ENCODE measurements at regions not wholly inside any gene's neighbourhood (a gene's known extent, or its start where the extent isn't known, plus 50 kb on each side); places are given as distances from the start of the nearest gene placed in this dataset.

DNA sequence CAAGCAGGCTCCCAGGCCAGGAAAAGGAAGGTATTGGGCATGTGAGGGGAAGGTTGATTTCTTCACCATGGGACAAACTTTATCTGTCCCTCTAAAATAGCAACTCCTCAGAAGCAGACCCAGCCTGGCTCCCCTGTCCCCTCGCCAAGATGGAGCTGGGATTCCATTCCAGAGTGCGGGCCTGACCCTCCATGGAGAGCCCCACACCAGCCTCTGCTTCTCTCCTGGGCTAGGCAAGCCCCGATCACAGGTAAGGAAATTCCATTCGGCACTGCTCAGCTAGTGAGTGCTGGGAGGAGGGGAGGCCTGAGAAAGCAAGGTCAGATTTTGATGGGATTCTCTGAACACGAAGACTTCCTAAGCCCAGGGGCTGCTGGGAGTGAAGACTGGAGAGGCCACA lies 98.4 kb downstream of the EFNB1 start:
- Histone ChIP-seq H3K9ac (ENCODE audit: low read length) (no peak overlapping the region), H3K79me1 (ENCODE audit: low read length) (no peaks in the 10 kb centered on the region), H3K4ac (ENCODE audit: low read depth, low read length) (no peak overlapping the region), H3K9me3 (ENCODE audit: insufficient read depth, low read depth, low read length) (no peaks in the 10 kb centered on the region), H3K79me2 (ENCODE audit: control insufficient read depth, insufficient read depth, low read length, poor library complexity) (no peaks in the 10 kb centered on the region), H3K4me1 (ENCODE audit: control insufficient read depth in 1 of 2, insufficient read depth in 2 of 2, low read length in 2 of 2) (peaks cover 0 to 2% of the 10 kb centered on the region in 2 experiments), H4K12ac (ENCODE audit: low read depth, low read length) (no peak overlapping the region), H3K36me3 (ENCODE audit: control insufficient read depth in 1 of 2, insufficient read depth in 2 of 2, low read length in 2 of 2) (no peaks in the 10 kb centered on the region), H3K27ac (ENCODE audit: low read depth, low read length) (no peak overlapping the region), H3K4me3 (ENCODE audit: low read depth, low read length) (no peak overlapping the region), H3K27me3 (ENCODE audit: insufficient read depth, low read length) (no peaks in the 10 kb centered on the region), H4K91ac (ENCODE audit: low read depth, low read length) (no peak overlapping the region), H2BK5ac (ENCODE audit: low read depth, low read length, poor library complexity) (no peak overlapping the region), H2BK120ac (ENCODE audit: insufficient read depth, low read length, poor library complexity) (no peak overlapping the region), H3K4me2 (ENCODE audit: low read length) (no peak overlapping the region), H3K14ac (ENCODE audit: low read length) (no peak overlapping the region), H2BK12ac (ENCODE audit: low read length) (no peak overlapping the region), H3K18ac (ENCODE audit: low read length) (no peak overlapping the region), H3K23ac (ENCODE audit: low read length) (no peak overlapping the region), H2AFZ (ENCODE audit: insufficient read depth, low read length, poor library complexity) (no peak overlapping the region), H4K8ac (ENCODE audit: low read depth, low read length) (no peak overlapping the region), H2AK5ac (ENCODE audit: low read length) (no peak overlapping the region)
- WGBS (ENCODE audit: extremely low coverage, insufficient coverage, insufficient read length), result no CpG with 5 or more reads among the region's 5 CpGs
- no peak for DNase-seq

DNA sequence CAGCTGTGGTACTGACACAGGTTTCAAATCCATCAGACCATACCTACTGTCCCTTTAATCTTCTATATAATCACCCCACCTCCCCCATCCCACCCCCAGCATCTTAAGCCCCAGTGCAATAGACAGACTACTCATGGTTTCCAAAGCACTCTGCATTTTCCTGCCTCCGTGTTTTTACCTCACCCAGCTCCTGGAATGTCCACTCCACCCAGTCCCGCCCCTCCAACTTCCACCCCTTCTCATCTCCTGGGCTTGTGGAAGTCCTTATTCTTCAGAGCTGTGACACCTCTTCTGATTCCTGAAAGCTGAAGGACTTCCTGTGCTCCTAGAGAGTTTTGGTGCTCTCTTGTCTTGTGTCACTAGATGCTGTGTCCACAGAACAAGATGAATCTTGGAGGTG lies 94.3 kb downstream of the EFNB1 start:
- no peaks in the 10 kb centered on the region for H3K79me1 ChIP-seq (ENCODE audit: low read length)
- H3K14ac ChIP-seq (ENCODE audit: low read length), result no peak overlapping the region
- no peak overlapping the region for H3K18ac ChIP-seq (ENCODE audit: low read length)
- H3K4me1 ChIP-seq (ENCODE audit: control insufficient read depth in 1 of 2, insufficient read depth in 2 of 2, low read length in 2 of 2), result no peaks in the 10 kb centered on the region
- no peak overlapping the region for H4K91ac ChIP-seq (ENCODE audit: low read depth, low read length)
- H4K12ac ChIP-seq (ENCODE audit: low read depth, low read length), result no peak overlapping the region
- no peak overlapping the region for H2BK12ac ChIP-seq (ENCODE audit: low read length)
- H2BK120ac ChIP-seq (ENCODE audit: insufficient read depth, low read length, poor library complexity), result no peak overlapping the region
- H4K8ac ChIP-seq (ENCODE audit: low read depth, low read length), result no peak overlapping the region
- no peaks in the 10 kb centered on the region for H3K27me3 ChIP-seq (ENCODE audit: insufficient read depth, low read length)
- H3K4ac ChIP-seq (ENCODE audit: low read depth, low read length), result no peak overlapping the region
- H3K9me3 ChIP-seq (ENCODE audit: insufficient read depth, low read depth, low read length), result no peaks in the 10 kb centered on the region
- no peak overlapping the region for H3K4me2 ChIP-seq (ENCODE audit: low read length)
- no peak overlapping the region for H3K4me3 ChIP-seq (ENCODE audit: low read depth, low read length)
- H3K79me2 ChIP-seq (ENCODE audit: control insufficient read depth, insufficient read depth, low read length, poor library complexity), result no peaks in the 10 kb centered on the region
- H3K27ac ChIP-seq (ENCODE audit: low read depth, low read length), result no peak overlapping the region
- no peak overlapping the region for H2AFZ ChIP-seq (ENCODE audit: insufficient read depth, low read length, poor library complexity)
- no peak overlapping the region for H2BK5ac ChIP-seq (ENCODE audit: low read depth, low read length, poor library complexity)
- no peak for DNase-seq
- H3K23ac ChIP-seq (ENCODE audit: low read length), result no peak overlapping the region
- no peak overlapping the region for H3K9ac ChIP-seq (ENCODE audit: low read length)
- no CpG with 5 or more reads among the region's 2 CpGs for WGBS (ENCODE audit: extremely low coverage, insufficient coverage, insufficient read length)
- H3K36me3 ChIP-seq (ENCODE audit: control insufficient read depth in 1 of 2, insufficient read depth in 2 of 2, low read length in 2 of 2), result no peaks in the 10 kb centered on the region
- no peak overlapping the region for H2AK5ac ChIP-seq (ENCODE audit: low read length)

DNA sequence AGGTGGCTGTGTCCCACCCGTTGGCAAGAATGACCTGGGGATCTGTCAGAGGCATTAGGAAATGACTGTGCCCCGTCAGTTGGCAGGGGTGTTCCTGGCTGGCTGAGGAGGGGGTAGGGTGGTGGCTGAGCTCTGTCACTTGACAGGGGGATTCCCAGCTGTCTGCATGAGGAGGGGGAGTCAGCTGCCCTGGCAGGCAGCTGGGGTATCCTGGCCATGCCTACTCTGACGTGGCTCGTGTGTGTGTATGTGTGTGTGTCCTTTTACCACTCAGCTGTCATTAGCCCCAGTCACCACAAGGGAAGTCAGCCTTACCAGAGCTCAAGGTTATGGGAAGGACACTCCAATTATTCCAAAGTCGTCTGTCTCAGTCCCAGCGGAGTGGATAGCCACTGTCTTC lies 93.2 kb downstream of the EFNB1 start:
- Histone ChIP-seq H4K8ac (ENCODE audit: low read depth, low read length) (no peak overlapping the region), H3K27ac (ENCODE audit: low read depth, low read length) (no peak overlapping the region), H3K4ac (ENCODE audit: low read depth, low read length) (no peak overlapping the region), H3K9me3 (ENCODE audit: insufficient read depth, low read depth, low read length) (no peaks in the 10 kb centered on the region), H3K18ac (ENCODE audit: low read length) (no peak overlapping the region), H3K79me2 (ENCODE audit: control insufficient read depth, insufficient read depth, low read length, poor library complexity) (no peaks in the 10 kb centered on the region), H2BK120ac (ENCODE audit: insufficient read depth, low read length, poor library complexity) (no peak overlapping the region), H2AK5ac (ENCODE audit: low read length) (no peak overlapping the region), H3K4me3 (ENCODE audit: low read depth, low read length) (no peak overlapping the region), H3K4me2 (ENCODE audit: low read length) (no peak overlapping the region), H2BK12ac (ENCODE audit: low read length) (no peak overlapping the region), H3K14ac (ENCODE audit: low read length) (no peak overlapping the region), H4K12ac (ENCODE audit: low read depth, low read length) (no peak overlapping the region), H3K4me1 (ENCODE audit: control insufficient read depth in 1 of 2, insufficient read depth in 2 of 2, low read length in 2 of 2) (no peaks in the 10 kb centered on the region), H3K23ac (ENCODE audit: low read length) (no peak overlapping the region), H3K79me1 (ENCODE audit: low read length) (no peaks in the 10 kb centered on the region), H3K9ac (ENCODE audit: low read length) (no peak overlapping the region), H2AFZ (ENCODE audit: insufficient read depth, low read length, poor library complexity) (no peak overlapping the region), H3K27me3 (ENCODE audit: insufficient read depth, low read length) (no peaks in the 10 kb centered on the region), H4K91ac (ENCODE audit: low read depth, low read length) (no peak overlapping the region), H2BK5ac (ENCODE audit: low read depth, low read length, poor library complexity) (no peak overlapping the region), H3K36me3 (ENCODE audit: control insufficient read depth in 1 of 2, insufficient read depth in 2 of 2, low read length in 2 of 2) (no peaks in the 10 kb centered on the region)
- WGBS (ENCODE audit: extremely low coverage, insufficient coverage, insufficient read length), result no CpG with 5 or more reads among the region's 6 CpGs
- DNase-seq, result no peak

DNA sequence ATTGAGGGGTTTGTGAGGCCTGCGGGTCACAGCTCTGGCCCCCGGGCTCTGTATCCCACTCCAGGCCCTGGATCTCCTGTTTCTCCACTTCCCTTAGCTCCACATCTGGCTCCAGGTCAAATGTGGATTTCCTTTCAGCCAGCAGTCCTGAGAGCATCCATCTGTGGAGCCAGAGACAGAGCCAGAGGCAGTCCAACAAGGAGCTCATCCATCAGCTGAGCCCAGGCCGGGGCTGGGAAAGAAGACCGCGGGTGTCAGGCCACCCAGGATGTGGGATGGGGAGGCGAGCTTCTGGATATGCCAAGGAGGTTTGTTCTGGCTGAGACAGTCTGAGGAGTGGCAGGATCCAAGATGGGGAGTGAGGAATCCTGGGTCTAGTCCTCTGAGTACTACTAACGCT lies 91.7 kb downstream of the EFNB1 start:
- Histone ChIP-seq H2AK5ac (ENCODE audit: low read length) (no peak overlapping the region), H3K14ac (ENCODE audit: low read length) (no peak overlapping the region), H3K79me1 (ENCODE audit: low read length) (no peaks in the 10 kb centered on the region), H3K9ac (ENCODE audit: low read length) (no peak overlapping the region), H3K18ac (ENCODE audit: low read length) (no peak overlapping the region), H2BK12ac (ENCODE audit: low read length) (no peak overlapping the region), H3K4ac (ENCODE audit: low read depth, low read length) (no peak overlapping the region), H3K79me2 (ENCODE audit: control insufficient read depth, insufficient read depth, low read length, poor library complexity) (no peaks in the 10 kb centered on the region), H3K4me3 (ENCODE audit: low read depth, low read length) (no peak overlapping the region), H4K8ac (ENCODE audit: low read depth, low read length) (no peak overlapping the region), H3K9me3 (ENCODE audit: insufficient read depth, low read depth, low read length) (no peaks in the 10 kb centered on the region), H3K4me1 (ENCODE audit: control insufficient read depth in 1 of 2, insufficient read depth in 2 of 2, low read length in 2 of 2) (no peaks in the 10 kb centered on the region), H4K12ac (ENCODE audit: low read depth, low read length) (no peak overlapping the region), H4K91ac (ENCODE audit: low read depth, low read length) (no peak overlapping the region), H2BK120ac (ENCODE audit: insufficient read depth, low read length, poor library complexity) (no peak overlapping the region), H2BK5ac (ENCODE audit: low read depth, low read length, poor library complexity) (no peak overlapping the region), H3K27me3 (ENCODE audit: insufficient read depth, low read length) (no peaks in the 10 kb centered on the region), H3K27ac (ENCODE audit: low read depth, low read length) (no peak overlapping the region), H3K23ac (ENCODE audit: low read length) (no peak overlapping the region), H3K36me3 (ENCODE audit: control insufficient read depth in 1 of 2, insufficient read depth in 2 of 2, low read length in 2 of 2) (no peaks in the 10 kb centered on the region), H2AFZ (ENCODE audit: insufficient read depth, low read length, poor library complexity) (no peak overlapping the region), H3K4me2 (ENCODE audit: low read length) (no peak overlapping the region)
- no peak for DNase-seq
- no CpG with 5 or more reads among the region's 7 CpGs for WGBS (ENCODE audit: extremely low coverage, insufficient coverage, insufficient read length)

DNA sequence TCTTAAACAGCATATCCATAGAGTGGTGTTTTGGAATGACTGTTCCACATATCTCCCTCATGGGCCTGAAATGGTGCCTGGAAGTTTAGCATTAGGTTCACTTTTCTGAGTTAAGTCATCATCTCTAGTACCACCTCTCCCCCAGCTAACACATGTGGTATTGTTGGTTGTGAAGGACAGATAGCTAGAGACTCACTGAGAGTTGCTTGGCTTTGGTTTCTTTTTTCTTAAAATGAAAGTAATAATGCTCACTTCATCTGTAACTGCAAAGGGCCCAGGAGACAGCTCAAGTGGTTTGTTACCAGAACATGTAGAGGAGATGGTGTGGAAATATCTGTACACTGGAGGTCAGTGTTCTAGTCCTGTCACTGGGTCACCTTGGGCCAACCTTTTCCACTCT lies 90.9 kb downstream of the EFNB1 start:
- no peaks in the 10 kb centered on the region for H3K79me2 ChIP-seq (ENCODE audit: control insufficient read depth, insufficient read depth, low read length, poor library complexity)

More for the DNA sequence above, 90.9 kb downstream of the EFNB1 start:
- Histone ChIP-seq H3K4me1 (ENCODE audit: control insufficient read depth in 1 of 2, insufficient read depth in 2 of 2, low read length in 2 of 2) (no peaks in the 10 kb centered on the region), H2BK5ac (ENCODE audit: low read depth, low read length, poor library complexity) (no peak overlapping the region), H3K18ac (ENCODE audit: low read length) (no peak overlapping the region), H3K9me3 (ENCODE audit: insufficient read depth, low read depth, low read length) (no peaks in the 10 kb centered on the region), H2AFZ (ENCODE audit: insufficient read depth, low read length, poor library complexity) (no peak overlapping the region), H2BK120ac (ENCODE audit: insufficient read depth, low read length, poor library complexity) (no peak overlapping the region), H2AK5ac (ENCODE audit: low read length) (no peak overlapping the region), H3K36me3 (ENCODE audit: control insufficient read depth in 1 of 2, insufficient read depth in 2 of 2, low read length in 2 of 2) (no peaks in the 10 kb centered on the region), H4K12ac (ENCODE audit: low read depth, low read length) (no peak overlapping the region), H2BK12ac (ENCODE audit: low read length) (no peak overlapping the region), H4K91ac (ENCODE audit: low read depth, low read length) (no peak overlapping the region), H3K79me1 (ENCODE audit: low read length) (no peaks in the 10 kb centered on the region), H3K27me3 (ENCODE audit: insufficient read depth, low read length) (no peaks in the 10 kb centered on the region), H3K4me3 (ENCODE audit: low read depth, low read length) (no peak overlapping the region), H4K8ac (ENCODE audit: low read depth, low read length) (no peak overlapping the region), H3K27ac (ENCODE audit: low read depth, low read length) (no peak overlapping the region), H3K4ac (ENCODE audit: low read depth, low read length) (no peak overlapping the region), H3K9ac (ENCODE audit: low read length) (no peak overlapping the region), H3K23ac (ENCODE audit: low read length) (no peak overlapping the region), H3K4me2 (ENCODE audit: low read length) (no peak overlapping the region), H3K14ac (ENCODE audit: low read length) (no peak overlapping the region)
- no peak for DNase-seq
